BE2C (cell line): ENCODE measurements at regions not wholly inside any gene's neighbourhood (a gene's known extent, or its start where the extent isn't known, plus 50 kb on each side); places are given as distances from the start of the nearest gene placed in this dataset.

ENCODE experiments used
- DNase-seq: peaks from one replicate; pipeline ENCODE4 v3.0.0-alpha.2; 2020
- H3K27me3 ChIP-seq: fragments of 250-450 bp; sonication (Bioruptor Pico); 2 replicates; pipeline ENCODE4 v1.5.1; 2020; ENCODE audit warnings: mild to moderate bottlenecking
- H3K36me3 ChIP-seq: fragments of 250-450 bp; sonication (Bioruptor Pico); 2 replicates; pipeline ENCODE4 v1.5.1; 2020; ENCODE audit warnings: mild to moderate bottlenecking
- H3K4me1 ChIP-seq: fragments of 250-450 bp; sonication (Bioruptor Pico); 2 replicates; pipeline ENCODE4 v1.5.1; 2020
- H3K4me3 ChIP-seq: 2 replicates; pipeline ENCODE4 v1.5.1; 2011; ENCODE audit warnings: low read depth, low read length
- H3K9me3 ChIP-seq: fragments of 250-450 bp; sonication (Bioruptor Pico); 2 replicates; pipeline ENCODE4 v1.5.1; 2020
- CTCF ChIP-seq: IDR thresholded peaks from 2 replicates; pipeline ENCODE4 v1.5.1; 2012; ENCODE audit warnings: mild to moderate bottlenecking, low read depth, low read length

DNA sequence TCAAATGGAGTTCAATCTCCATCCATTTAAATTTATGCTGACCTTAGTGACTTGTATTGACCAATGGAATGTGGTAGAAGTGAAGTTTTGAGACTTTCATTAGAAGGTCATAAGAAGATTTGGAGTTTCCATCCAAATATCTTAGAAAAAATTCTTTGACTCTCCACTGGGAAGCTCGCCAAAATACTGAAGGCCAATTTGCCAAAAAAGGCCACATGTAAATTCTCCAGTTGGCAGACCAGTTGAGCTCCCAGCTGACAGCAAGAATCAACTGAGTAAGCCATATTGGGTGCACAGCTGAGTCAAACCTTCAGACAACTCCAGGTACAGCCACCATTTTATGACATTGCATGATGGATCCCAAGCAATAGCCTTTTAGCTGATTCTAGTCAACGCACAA, 228.3 kb upstream of the SETBP1 start:
- no peak for TF ChIP-seq CTCF
- H3K4me3 ChIP-seq, result no peak overlapping the region
- DNase-seq, result no peak
- 0 out of 2 replicates have a peak, but pooled peaks cover 2% of the 10 kb centered on the region for H3K27me3 ChIP-seq
- H3K4me1 ChIP-seq, result no peaks in the 10 kb centered on the region
- no peaks in the 10 kb centered on the region for H3K36me3 ChIP-seq
- H3K9me3 ChIP-seq, result no peaks in the 10 kb centered on the region

DNA sequence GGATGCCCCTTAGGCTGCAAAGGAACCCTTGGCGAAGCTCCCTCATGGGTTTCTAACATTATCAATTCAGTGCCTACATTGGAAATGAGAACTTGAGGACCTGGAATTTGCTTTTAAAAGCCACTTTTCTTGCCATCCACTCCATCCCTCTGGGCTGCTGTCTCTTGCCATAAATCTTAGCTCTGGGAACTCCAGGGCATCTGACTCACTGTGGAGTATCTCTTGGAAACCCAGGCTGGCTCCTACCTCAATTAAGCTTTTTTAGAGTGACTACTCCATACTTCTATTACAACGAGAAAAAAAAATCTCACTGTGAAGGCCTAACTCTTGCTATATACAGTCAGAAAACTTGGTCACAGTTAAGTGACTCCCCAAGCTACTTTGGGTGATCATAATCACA, 227.2 kb upstream of the SETBP1 start:
- no peaks in the 10 kb centered on the region for H3K4me1 ChIP-seq

GRCh38 chr18:44458777-44459176, 221.9 kb upstream of the SETBP1 start:
- H3K4me1 ChIP-seq, result no peaks in the 10 kb centered on the region
- H3K9me3 ChIP-seq, result no peaks in the 10 kb centered on the region
- H3K4me3 ChIP-seq, result no peak overlapping the region
- DNase-seq, result no peak
- 0 out of 2 replicates have a peak, but pooled peaks cover 2% of the 10 kb centered on the region for H3K27me3 ChIP-seq
- no peaks in the 10 kb centered on the region for H3K36me3 ChIP-seq
- TF ChIP-seq CTCF, result no peak

More for the DNA sequence above, 227.2 kb upstream of the SETBP1 start:
- Histone ChIP-seq H3K36me3 (no peaks in the 10 kb centered on the region), H3K4me3 (no peak overlapping the region), H3K27me3 (0 out of 2 replicates have a peak, but pooled peaks cover 2% of the 10 kb centered on the region), H3K9me3 (no peaks in the 10 kb centered on the region)
- TF ChIP-seq CTCF, result no peak
- no peak for DNase-seq

DNA sequence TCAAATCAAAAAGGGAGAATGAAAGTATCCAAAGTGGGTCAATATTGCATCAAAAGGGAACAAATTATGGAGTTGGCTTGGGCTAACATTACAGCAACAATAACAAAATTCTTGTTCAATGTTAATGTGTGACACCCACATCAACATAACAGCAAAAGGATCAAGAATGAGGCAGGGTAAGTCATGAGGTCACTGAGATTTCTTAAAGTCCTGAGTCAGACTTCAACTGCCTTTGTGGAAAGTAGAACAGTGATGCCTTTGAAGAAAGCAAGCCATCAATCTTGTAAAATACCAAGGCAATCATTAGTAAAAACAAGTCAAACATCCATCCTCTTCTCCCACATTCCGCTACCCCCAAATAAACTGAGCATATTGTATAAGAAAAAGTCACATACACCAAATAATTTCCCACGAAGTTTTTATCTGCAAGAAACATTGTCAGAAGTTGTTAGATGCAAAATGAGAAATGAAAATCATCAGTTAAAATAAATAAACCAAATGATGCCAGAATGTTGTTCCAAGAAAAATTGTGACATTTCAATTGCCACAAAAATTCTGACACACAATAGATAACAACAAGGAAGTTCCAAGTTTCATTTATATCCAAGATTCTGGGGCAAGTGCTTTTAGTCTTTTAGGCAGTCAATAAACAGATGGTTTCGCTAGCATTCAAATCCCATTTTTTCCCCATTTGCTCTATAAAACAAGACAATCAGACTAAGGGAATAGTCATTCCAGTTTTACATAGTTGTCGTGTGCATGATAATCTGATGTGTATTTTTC, 216.1 kb upstream of the SETBP1 start:
- no peaks in the 10 kb centered on the region for H3K27me3 ChIP-seq
- no peaks in the 10 kb centered on the region for H3K36me3 ChIP-seq
- no peaks in the 10 kb centered on the region for H3K4me1 ChIP-seq
- no peak for TF ChIP-seq CTCF
- no peaks in the 10 kb centered on the region for H3K9me3 ChIP-seq
- H3K4me3 ChIP-seq, result no peak overlapping the region
- DNase-seq, result no peak

DNA sequence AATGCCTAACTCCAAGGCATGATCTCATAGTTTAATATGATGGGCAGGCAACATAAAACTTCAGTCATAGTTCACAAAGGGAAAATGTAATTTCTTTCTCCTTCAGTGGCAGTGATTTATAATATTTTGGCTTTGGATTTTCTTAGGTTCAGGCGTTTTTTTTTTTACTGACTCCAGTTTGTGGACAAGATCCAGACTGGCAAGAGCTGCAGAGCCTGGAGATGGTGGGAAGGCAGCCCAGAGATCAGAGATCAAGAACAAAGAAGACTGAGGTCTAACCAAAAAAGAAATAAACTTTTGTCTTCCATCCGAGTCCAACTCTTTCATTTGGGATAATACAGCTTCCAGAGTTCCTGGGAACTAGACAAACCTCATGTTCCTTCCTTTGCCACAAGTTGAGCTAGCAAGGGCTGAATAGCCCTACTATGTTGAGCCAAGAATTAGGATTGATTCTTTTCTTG, 215.3 kb upstream of the SETBP1 start:
- Histone ChIP-seq H3K9me3 (no peaks in the 10 kb centered on the region), H3K4me1 (no peaks in the 10 kb centered on the region), H3K27me3 (no peaks in the 10 kb centered on the region), H3K4me3 (no peak overlapping the region), H3K36me3 (no peaks in the 10 kb centered on the region)
- DNase-seq, result no peak
- TF ChIP-seq CTCF, result no peak

GRCh38 chr18:44466997-44467396, 213.7 kb upstream of the SETBP1 start:
- TF ChIP-seq CTCF, result no peak
- DNase-seq, result no peak
- Histone ChIP-seq H3K27me3 (no peaks in the 10 kb centered on the region), H3K4me3 (no peak overlapping the region), H3K36me3 (no peaks in the 10 kb centered on the region), H3K9me3 (no peaks in the 10 kb centered on the region), H3K4me1 (no peaks in the 10 kb centered on the region)
